Activated CD8-positive, alpha-beta T cell treated with anti-CD3 and anti-CD28 coated beads for 36 hours (primary cell): ENCODE measurements at regions not wholly inside any gene's neighbourhood (a gene's known extent, or its start where the extent isn't known, plus 50 kb on each side); places are given as distances from the start of the nearest gene placed in this dataset.

Experiments used
- ATAC-seq: fragments of 200-7000 bp; cut with Tn5 transposase; one replicate; pipeline ENCODE4 v1.10.0; 2021; ENCODE audit warnings: mild to moderate bottlenecking, moderate library complexity
- CTCF ChIA-PET: fragments of 350-600 bp; sonication (Branson Sonifier 250); formaldehyde crosslinking; loops from one replicate; lab custom pipeline; 2021; ENCODE audit warnings: antibody characterized with exemption; lab: Charles Lee
- POLR2A ChIA-PET: fragments of 350-600 bp; sonication (Branson Sonifier 250); formaldehyde crosslinking; loops from one replicate; lab custom pipeline; 2021; ENCODE audit warnings: antibody characterized with exemption; lab: Charles Lee
- DNase-seq: peaks from one replicate; pipeline ENCODE4 v3.0.0-alpha.2; 2020
- H3K27ac Mint-ChIP-seq: one replicate; pipeline ENCODE4 v1.8.0; 2021; ENCODE audit warnings: mild to moderate bottlenecking, mixed read lengths
- H3K27me3 Mint-ChIP-seq: one replicate; pipeline ENCODE4 v1.8.0; 2021; ENCODE audit warnings: mixed read lengths
- H3K36me3 Mint-ChIP-seq: one replicate; pipeline ENCODE4 v1.8.0; 2021; ENCODE audit warnings: low read depth, mixed read lengths
- H3K4me1 Mint-ChIP-seq: one replicate; pipeline ENCODE4 v1.8.0; 2021; ENCODE audit warnings: low read depth, mixed read lengths
- H3K4me3 Mint-ChIP-seq: one replicate; pipeline ENCODE4 v1.8.0; 2021; ENCODE audit warnings: mild to moderate bottlenecking, moderate library complexity, mixed read lengths
- H3K9me3 Mint-ChIP-seq: one replicate; pipeline ENCODE4 v1.8.0; 2021; ENCODE audit warnings: mixed read lengths
- CTCF ChIP-seq: fragments of 200-600 bp; IDR thresholded peaks from one replicate; pipeline ENCODE4 v1.8.0; 2022; ENCODE audit warnings: antibody characterized with exemption, mild to moderate bottlenecking
- intact Hi-C: fragments of 100-400 bp; cut with micrococcal nuclease; formaldehyde crosslinking; loops from one replicate; pipeline ENCODE4 v1.10.0; 2022

- POLR2A ChIA-PET = interaction anchor here (0.5 kb wide), 1 partner anchor 15 kb away, joined by 3 read pairs; no protein-coding TSS in a partner anchor
- H3K9me3 Mint-ChIP-seq = no peaks in the 10 kb centered on the region
- no peak overlapping the region for H3K27ac Mint-ChIP-seq
- CTCF ChIA-PET = no interaction called here
- DNase-seq (no peak), ATAC-seq (no peak)
- intact Hi-C loops = no loop called here
- no peaks in the 10 kb centered on the region for H3K4me1 Mint-ChIP-seq
- H3K27me3 Mint-ChIP-seq = no peaks in the 10 kb centered on the region
- no peaks in the 10 kb centered on the region for H3K36me3 Mint-ChIP-seq
- no peak overlapping the region for H3K4me3 Mint-ChIP-seq
- TF ChIP-seq CTCF = no peak
Observed at GRCh38 chr18:34590503-34590902, 119.6 kb upstream of the DTNA start.

- H3K27ac Mint-ChIP-seq = no peak overlapping the region
- POLR2A ChIA-PET = no interaction called here
- H3K27me3 Mint-ChIP-seq = no peaks in the 10 kb centered on the region
- H3K36me3 Mint-ChIP-seq = no peaks in the 10 kb centered on the region
- H3K4me3 Mint-ChIP-seq = no peak overlapping the region
- no peak for ATAC-seq
- intact Hi-C loops = no loop called here
- no peak for DNase-seq
- TF ChIP-seq CTCF = no peak
- no peaks in the 10 kb centered on the region for H3K9me3 Mint-ChIP-seq
- H3K4me1 Mint-ChIP-seq = no peaks in the 10 kb centered on the region
- CTCF ChIA-PET = no interaction called here
Observed at GRCh38 chr18:34591920-34592444, 118.1 kb upstream of the DTNA start.

- Mint-ChIP-seq H3K27me3 (no peaks in the 10 kb centered on the region), H3K4me1 (no peaks in the 10 kb centered on the region), H3K27ac (no peak overlapping the region), H3K4me3 (no peak overlapping the region), H3K9me3 (no peaks in the 10 kb centered on the region), H3K36me3 (no peaks in the 10 kb centered on the region)
- TF ChIP-seq CTCF = no peak
- intact Hi-C loops = no loop called here
- no peak for DNase-seq
- POLR2A ChIA-PET = no interaction called here
- no peak for ATAC-seq
- CTCF ChIA-PET = no interaction called here
Observed at GRCh38 chr18:34592481-34592880, 117.6 kb upstream of the DTNA start.

GRCh38 chr18:34592961-34593382 is 117.1 kb upstream of the DTNA start:
- Mint-ChIP-seq H3K9me3 (no peaks in the 10 kb centered on the region), H3K27me3 (no peaks in the 10 kb centered on the region), H3K4me3 (no peak overlapping the region), H3K4me1 (no peaks in the 10 kb centered on the region), H3K36me3 (no peaks in the 10 kb centered on the region), H3K27ac (no peak overlapping the region)
- no peak for TF ChIP-seq CTCF
- ChIA-PET CTCF (interaction anchor here (0.6 kb wide), 1 partner anchor 929 kb away, joined by 3 read pairs; no protein-coding TSS in a partner anchor), POLR2A (no interaction called here)
- no peak for DNase-seq
- no peak for ATAC-seq
- intact Hi-C loops = no loop called here

- CTCF ChIA-PET = no interaction called here
- no peak for TF ChIP-seq CTCF
- POLR2A ChIA-PET = no interaction called here
- Mint-ChIP-seq H3K9me3 (no peaks in the 10 kb centered on the region), H3K4me3 (no peak overlapping the region), H3K27ac (no peak overlapping the region), H3K27me3 (no peaks in the 10 kb centered on the region), H3K36me3 (no peaks in the 10 kb centered on the region), H3K4me1 (no peaks in the 10 kb centered on the region)
- ATAC-seq (no peak), DNase-seq (no peak)
- intact Hi-C loops = no loop called here
Observed at GRCh38 chr18:34594266-34594665, 115.8 kb upstream of the DTNA start.
